NCI-H1436 (cell line): ENCODE measurements at regions not wholly inside any gene's neighbourhood (a gene's known extent, or its start where the extent isn't known, plus 50 kb on each side); places are given as distances from the start of the nearest gene placed in this dataset.

Experiments
- DNase-seq: peaks from one replicate; lab custom pipeline; 2025; lab: John Stamatoyannopoulos, UW

GRCh38 chr13:68128297-68128915, 898.3 kb upstream of the PCDH9 start:
- DNase-seq, result no peak

GRCh38 chr13:68125087-68125480, 894.9 kb upstream of the PCDH9 start:
- no peak for DNase-seq

GRCh38 chr13:68124437-68125086, 894.4 kb upstream of the PCDH9 start:
- no peak for DNase-seq

GRCh38 chr13:68110178-68110768, 880.1 kb upstream of the PCDH9 start:
- no peak for DNase-seq

- no peak for DNase-seq
Observed at GRCh38 chr13:68107667-68108066, 877.5 kb upstream of the PCDH9 start.

GRCh38 chr13:68099631-68100030, 869.5 kb upstream of the PCDH9 start:
- no peak for DNase-seq

GRCh38 chr13:68081061-68081460, 850.9 kb upstream of the PCDH9 start:
- no peak for DNase-seq

- no peak for DNase-seq
Observed at GRCh38 chr13:68078874-68079273, 848.7 kb upstream of the PCDH9 start.

- DNase-seq, result no peak
Observed at GRCh38 chr13:68078469-68078868, 848.3 kb upstream of the PCDH9 start.

GRCh38 chr13:68076046-68076445, 845.9 kb upstream of the PCDH9 start:
- DNase-seq, result no peak

- no peak for DNase-seq
Observed at GRCh38 chr13:68066879-68067513, 836.9 kb upstream of the PCDH9 start.

GRCh38 chr13:68064001-68064770, 834.0 kb upstream of the PCDH9 start:
- no peak for DNase-seq

GRCh38 chr13:68063181-68063580, 833.0 kb upstream of the PCDH9 start:
- DNase-seq, result no peak

GRCh38 chr13:68057836-68058235, 827.7 kb upstream of the PCDH9 start:
- DNase-seq, result no peak

GRCh38 chr13:68056816-68057710, 826.9 kb upstream of the PCDH9 start:
- no peak for DNase-seq

- DNase-seq, result no peak
Observed at GRCh38 chr13:68051910-68052309, 821.8 kb upstream of the PCDH9 start.

- no peak for DNase-seq
Observed at GRCh38 chr13:68050761-68051160, 820.6 kb upstream of the PCDH9 start.

GRCh38 chr13:68048802-68049359, 818.7 kb upstream of the PCDH9 start:
- DNase-seq, result no peak

- DNase-seq, result no peak
Observed at GRCh38 chr13:68047889-68048288, 817.8 kb upstream of the PCDH9 start.

GRCh38 chr13:68046903-68047302, 816.8 kb upstream of the PCDH9 start:
- DNase-seq, result no peak
